ENCODE measurements at regions not wholly inside any gene's neighbourhood (a gene's known extent, or its start where the extent isn't known, plus 50 kb on each side); places are given as distances from the start of the nearest gene placed in this dataset.

DNA sequence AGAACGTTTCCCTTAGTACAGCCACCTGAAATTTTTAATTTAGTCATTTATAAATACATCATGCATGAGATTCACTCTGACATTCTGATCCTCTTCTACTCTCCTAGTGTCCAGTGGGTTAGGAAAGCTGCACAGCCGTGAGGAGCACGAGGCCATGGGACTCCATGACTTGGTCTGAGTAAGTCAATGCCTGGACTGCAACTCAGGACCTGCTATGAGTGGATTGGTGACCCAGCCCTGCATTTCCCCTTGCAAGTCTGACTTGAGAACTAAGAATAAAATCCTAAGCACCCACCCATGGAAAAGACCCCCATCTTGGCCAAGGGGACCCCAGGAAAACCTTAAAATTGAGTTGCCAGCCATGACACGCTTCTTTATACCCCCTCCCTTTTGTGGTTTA is 237.6 kb upstream of the HDAC4 start:
- Histone ChIP-seq H3K4me1 (ENCODE audit: control insufficient read depth in 4 of 4, insufficient read depth in 4 of 4, low read length in 3 of 4) (no peaks in the 10 kb centered on the region), H3K27ac (ENCODE audit: low read depth in 1 of 2, low read length in 2 of 2) (no peak overlapping the region), H3K36me3 (ENCODE audit: control insufficient read depth in 4 of 4, insufficient read depth in 3 of 4, low read depth in 1 of 4, low read length in 3 of 4) (no peaks in the 10 kb centered on the region), H3K4me3 (ENCODE audit: low read depth in 1 of 3, low read length in 3 of 3) (no peak overlapping the region), H3K9ac (ENCODE audit: low read depth in 1 of 2, low read length in 2 of 2) (no peak overlapping the region), H3K9me3 (ENCODE audit: control insufficient read depth in 4 of 4, low read length in 3 of 4) (peaks cover 0 to 9% (median 3%) of the 10 kb centered on the region in 4 donors), H3K27me3 (ENCODE audit: control insufficient read depth in 4 of 4, insufficient read depth in 4 of 4, low read length in 3 of 4) (no peaks in the 10 kb centered on the region)
- DNase-seq (ENCODE audit: low spot score): no peak
- 77% methylated on average over 4 of the region's 4 CpGs for WGBS
- TF ChIP-seq EGR1 (IDR thresholded peaks at IDR 0.05; ENCODE audit: low read depth in 2 of 2) (no peak), RAD21 (IDR thresholded peaks at IDR 0.05) (no peak), HNF4G (IDR thresholded peaks at IDR 0.05) (no peak), NR2F2 (IDR thresholded peaks at IDR 0.05) (no peak), GABPA (IDR thresholded peaks at IDR 0.05 in 1 of 2, conservative IDR thresholded peaks at IDR 0.05 in 1 of 2) (no peak)

DNA sequence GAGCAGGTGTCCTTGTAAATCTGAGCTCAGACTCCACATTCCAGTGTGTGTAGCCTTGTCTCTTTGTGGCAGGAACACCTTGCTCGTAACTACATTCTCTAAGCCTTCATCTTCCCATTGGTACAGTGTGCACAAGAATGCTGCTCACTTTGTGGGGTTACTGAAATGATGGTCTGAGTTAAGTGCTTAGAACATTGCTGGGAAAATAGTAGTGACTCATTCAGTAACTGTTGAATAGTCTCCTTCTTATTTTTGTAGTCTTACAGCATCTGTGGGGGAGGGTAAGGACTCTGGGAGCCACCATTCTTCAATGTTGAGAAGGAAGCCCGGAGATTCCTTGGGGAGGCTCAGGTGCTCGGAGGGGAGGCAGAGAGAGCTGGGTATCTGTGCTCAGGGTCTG is 236.0 kb upstream of the HDAC4 start:
- WGBS: 73% methylated on average over 3 of the region's 3 CpGs
- TF ChIP-seq, protein P1, sequence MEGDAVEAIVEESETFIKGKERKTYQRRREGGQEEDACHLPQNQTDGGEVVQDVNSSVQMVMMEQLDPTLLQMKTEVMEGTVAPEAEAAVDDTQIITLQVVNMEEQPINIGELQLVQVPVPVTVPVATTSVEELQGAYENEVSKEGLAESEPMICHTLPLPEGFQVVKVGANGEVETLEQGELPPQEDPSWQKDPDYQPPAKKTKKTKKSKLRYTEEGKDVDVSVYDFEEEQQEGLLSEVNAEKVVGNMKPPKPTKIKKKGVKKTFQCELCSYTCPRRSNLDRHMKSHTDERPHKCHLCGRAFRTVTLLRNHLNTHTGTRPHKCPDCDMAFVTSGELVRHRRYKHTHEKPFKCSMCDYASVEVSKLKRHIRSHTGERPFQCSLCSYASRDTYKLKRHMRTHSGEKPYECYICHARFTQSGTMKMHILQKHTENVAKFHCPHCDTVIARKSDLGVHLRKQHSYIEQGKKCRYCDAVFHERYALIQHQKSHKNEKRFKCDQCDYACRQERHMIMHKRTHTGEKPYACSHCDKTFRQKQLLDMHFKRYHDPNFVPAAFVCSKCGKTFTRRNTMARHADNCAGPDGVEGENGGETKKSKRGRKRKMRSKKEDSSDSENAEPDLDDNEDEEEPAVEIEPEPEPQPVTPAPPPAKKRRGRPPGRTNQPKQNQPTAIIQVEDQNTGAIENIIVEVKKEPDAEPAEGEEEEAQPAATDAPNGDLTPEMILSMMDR (IDR thresholded peaks at IDR 0.05; ENCODE audit: low read depth, low read length, missing input control): no peak
- TF ChIP-seq GABPA (IDR thresholded peaks at IDR 0.05 in 1 of 2, conservative IDR thresholded peaks at IDR 0.05 in 1 of 2): no peak
- H3K4me3 ChIP-seq (ENCODE audit: low read depth in 1 of 3, low read length in 3 of 3): no peak overlapping the region
- no peaks in the 10 kb centered on the region for H3K4me1 ChIP-seq (ENCODE audit: control insufficient read depth in 4 of 4, insufficient read depth in 4 of 4, low read length in 3 of 4)
- H3K9ac ChIP-seq (ENCODE audit: low read depth in 1 of 2, low read length in 2 of 2): no peak overlapping the region
- H3K27me3 ChIP-seq (ENCODE audit: control insufficient read depth in 4 of 4, insufficient read depth in 4 of 4, low read length in 3 of 4): no peaks in the 10 kb centered on the region
- peaks cover 0 to 9% (median 3%) of the 10 kb centered on the region in 4 donors for H3K9me3 ChIP-seq (ENCODE audit: control insufficient read depth in 4 of 4, low read length in 3 of 4)
- no peak for DNase-seq (ENCODE audit: low spot score)
- H3K27ac ChIP-seq (ENCODE audit: low read depth in 1 of 2, low read length in 2 of 2): no peak overlapping the region
- no peaks in the 10 kb centered on the region for H3K36me3 ChIP-seq (ENCODE audit: control insufficient read depth in 4 of 4, insufficient read depth in 3 of 4, low read depth in 1 of 4, low read length in 3 of 4)

DNA sequence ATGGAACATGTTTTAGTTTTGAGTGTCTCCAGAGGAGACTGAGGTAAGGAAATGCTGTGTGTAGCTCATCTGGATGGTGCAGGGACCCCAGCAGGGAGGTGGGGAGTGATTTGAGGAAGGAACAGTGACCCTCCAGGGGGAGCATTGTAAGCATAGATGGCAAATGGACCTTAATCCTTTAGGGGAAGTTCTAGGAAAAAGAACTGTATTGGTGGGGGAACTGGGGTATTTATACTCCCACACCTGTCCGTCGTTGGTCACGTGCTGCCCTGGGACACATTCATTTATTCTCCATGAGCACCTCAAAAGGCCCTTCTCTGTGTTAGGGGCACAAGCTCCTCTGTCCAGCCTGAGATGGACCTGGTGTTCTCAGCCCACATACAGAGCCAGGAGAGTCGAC is 233.9 kb upstream of the HDAC4 start:
- Histone ChIP-seq H3K27ac (ENCODE audit: low read depth in 1 of 2, low read length in 2 of 2) (no peak overlapping the region), H3K9me3 (ENCODE audit: control insufficient read depth in 4 of 4, low read length in 3 of 4) (peaks cover 0 to 9% (median 3%) of the 10 kb centered on the region in 4 donors), H3K36me3 (ENCODE audit: control insufficient read depth in 4 of 4, insufficient read depth in 3 of 4, low read depth in 1 of 4, low read length in 3 of 4) (no peaks in the 10 kb centered on the region), H3K27me3 (ENCODE audit: control insufficient read depth in 4 of 4, insufficient read depth in 4 of 4, low read length in 3 of 4) (no peaks in the 10 kb centered on the region), H3K9ac (ENCODE audit: low read depth in 1 of 2, low read length in 2 of 2) (no peak overlapping the region), H3K4me1 (ENCODE audit: control insufficient read depth in 4 of 4, insufficient read depth in 4 of 4, low read length in 3 of 4) (no peaks in the 10 kb centered on the region), H3K4me3 (ENCODE audit: low read depth in 1 of 3, low read length in 3 of 3) (no peak overlapping the region)
- DNase-seq (ENCODE audit: low spot score): no peak
- WGBS: 93% methylated on average over 4 of the region's 4 CpGs
- TF ChIP-seq, protein P2, sequence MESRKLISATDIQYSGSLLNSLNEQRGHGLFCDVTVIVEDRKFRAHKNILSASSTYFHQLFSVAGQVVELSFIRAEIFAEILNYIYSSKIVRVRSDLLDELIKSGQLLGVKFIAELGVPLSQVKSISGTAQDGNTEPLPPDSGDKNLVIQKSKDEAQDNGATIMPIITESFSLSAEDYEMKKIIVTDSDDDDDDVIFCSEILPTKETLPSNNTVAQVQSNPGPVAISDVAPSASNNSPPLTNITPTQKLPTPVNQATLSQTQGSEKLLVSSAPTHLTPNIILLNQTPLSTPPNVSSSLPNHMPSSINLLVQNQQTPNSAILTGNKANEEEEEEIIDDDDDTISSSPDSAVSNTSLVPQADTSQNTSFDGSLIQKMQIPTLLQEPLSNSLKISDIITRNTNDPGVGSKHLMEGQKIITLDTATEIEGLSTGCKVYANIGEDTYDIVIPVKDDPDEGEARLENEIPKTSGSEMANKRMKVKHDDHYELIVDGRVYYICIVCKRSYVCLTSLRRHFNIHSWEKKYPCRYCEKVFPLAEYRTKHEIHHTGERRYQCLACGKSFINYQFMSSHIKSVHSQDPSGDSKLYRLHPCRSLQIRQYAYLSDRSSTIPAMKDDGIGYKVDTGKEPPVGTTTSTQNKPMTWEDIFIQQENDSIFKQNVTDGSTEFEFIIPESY (IDR thresholded peaks at IDR 0.05): no peak
- TF ChIP-seq, protein P3, sequence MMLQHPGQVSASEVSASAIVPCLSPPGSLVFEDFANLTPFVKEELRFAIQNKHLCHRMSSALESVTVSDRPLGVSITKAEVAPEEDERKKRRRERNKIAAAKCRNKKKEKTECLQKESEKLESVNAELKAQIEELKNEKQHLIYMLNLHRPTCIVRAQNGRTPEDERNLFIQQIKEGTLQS (IDR thresholded peaks at IDR 0.05): no peak
- TF ChIP-seq RXRA (IDR thresholded peaks at IDR 0.05) (no peak), FOXA1 (IDR thresholded peaks at IDR 0.05) (no peak), TAF1 (conservative IDR thresholded peaks at IDR 0.05) (no peak), RAD21 (IDR thresholded peaks at IDR 0.05) (no peak), JUND (IDR thresholded peaks at IDR 0.05) (no peak), HNF4A (conservative IDR thresholded peaks at IDR 0.05) (no peak), FOXA2 (IDR thresholded peaks at IDR 0.05) (no peak), GABPA (IDR thresholded peaks at IDR 0.05 in 1 of 2, conservative IDR thresholded peaks at IDR 0.05 in 1 of 2) (no peak), HNF4G (IDR thresholded peaks at IDR 0.05) (no peak), YY1 (IDR thresholded peaks at IDR 0.05) (no peak)
- TF ChIP-seq, protein P1 (IDR thresholded peaks at IDR 0.05; ENCODE audit: low read depth, low read length, missing input control): no peak
- TF ChIP-seq, protein P4, sequence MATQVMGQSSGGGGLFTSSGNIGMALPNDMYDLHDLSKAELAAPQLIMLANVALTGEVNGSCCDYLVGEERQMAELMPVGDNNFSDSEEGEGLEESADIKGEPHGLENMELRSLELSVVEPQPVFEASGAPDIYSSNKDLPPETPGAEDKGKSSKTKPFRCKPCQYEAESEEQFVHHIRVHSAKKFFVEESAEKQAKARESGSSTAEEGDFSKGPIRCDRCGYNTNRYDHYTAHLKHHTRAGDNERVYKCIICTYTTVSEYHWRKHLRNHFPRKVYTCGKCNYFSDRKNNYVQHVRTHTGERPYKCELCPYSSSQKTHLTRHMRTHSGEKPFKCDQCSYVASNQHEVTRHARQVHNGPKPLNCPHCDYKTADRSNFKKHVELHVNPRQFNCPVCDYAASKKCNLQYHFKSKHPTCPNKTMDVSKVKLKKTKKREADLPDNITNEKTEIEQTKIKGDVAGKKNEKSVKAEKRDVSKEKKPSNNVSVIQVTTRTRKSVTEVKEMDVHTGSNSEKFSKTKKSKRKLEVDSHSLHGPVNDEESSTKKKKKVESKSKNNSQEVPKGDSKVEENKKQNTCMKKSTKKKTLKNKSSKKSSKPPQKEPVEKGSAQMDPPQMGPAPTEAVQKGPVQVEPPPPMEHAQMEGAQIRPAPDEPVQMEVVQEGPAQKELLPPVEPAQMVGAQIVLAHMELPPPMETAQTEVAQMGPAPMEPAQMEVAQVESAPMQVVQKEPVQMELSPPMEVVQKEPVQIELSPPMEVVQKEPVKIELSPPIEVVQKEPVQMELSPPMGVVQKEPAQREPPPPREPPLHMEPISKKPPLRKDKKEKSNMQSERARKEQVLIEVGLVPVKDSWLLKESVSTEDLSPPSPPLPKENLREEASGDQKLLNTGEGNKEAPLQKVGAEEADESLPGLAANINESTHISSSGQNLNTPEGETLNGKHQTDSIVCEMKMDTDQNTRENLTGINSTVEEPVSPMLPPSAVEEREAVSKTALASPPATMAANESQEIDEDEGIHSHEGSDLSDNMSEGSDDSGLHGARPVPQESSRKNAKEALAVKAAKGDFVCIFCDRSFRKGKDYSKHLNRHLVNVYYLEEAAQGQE (IDR thresholded peaks at IDR 0.05): no peak
- TF ChIP-seq, protein P5, sequence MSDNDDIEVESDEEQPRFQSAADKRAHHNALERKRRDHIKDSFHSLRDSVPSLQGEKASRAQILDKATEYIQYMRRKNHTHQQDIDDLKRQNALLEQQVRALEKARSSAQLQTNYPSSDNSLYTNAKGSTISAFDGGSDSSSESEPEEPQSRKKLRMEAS (IDR thresholded peaks at IDR 0.05): no peak

Data from liver (tissue), 8 donors.